CD4-positive, CD25-positive, alpha-beta regulatory T cell (primary cell): ENCODE measurements at regions not wholly inside any gene's neighbourhood (a gene's known extent, or its start where the extent isn't known, plus 50 kb on each side); places are given as distances from the start of the nearest gene placed in this dataset.

Experiments
- ATAC-seq, 2 donors: fragments of 150-1000 bp; cut with Tn5 transposase; one replicate each; pipeline ENCODE4 v1.10.0; 2021; ENCODE audit warnings: low read depth in 2 of 2, moderate number of reproducible peaks in 2 of 2, moderate library complexity in 1 of 2
- DNase-seq, 3 donors: peaks; one replicate each; pipeline versions ENCODE4 v3.0.0 to v3.0.0-alpha.2; 2012 to 2022; ENCODE audit warnings: mixed read lengths in 1 of 3
- H3K27ac ChIP-seq: one replicate; pipeline ENCODE4 v1.7.0; 2013; ENCODE audit warnings: mild to moderate bottlenecking, low read length; ENCODE audit not compliant: insufficient read depth, poor library complexity, severe bottlenecking
- H3K27me3 ChIP-seq: one replicate; pipeline ENCODE4 v1.7.0; 2013; ENCODE audit warnings: low read length; ENCODE audit not compliant: control insufficient read depth, insufficient read depth
- H3K36me3 ChIP-seq: one replicate; pipeline ENCODE4 v1.7.0; 2013; ENCODE audit warnings: mild to moderate bottlenecking, low read length, moderate library complexity; ENCODE audit not compliant: control insufficient read depth, insufficient read depth
- H3K4me1 ChIP-seq: 2 replicates; pipeline ENCODE4 v1.7.0; 2013; ENCODE audit warnings: mild to moderate bottlenecking, low read length; ENCODE audit not compliant: insufficient read depth, control insufficient read depth, poor library complexity, severe bottlenecking
- H3K4me3 ChIP-seq: one replicate; pipeline ENCODE4 v1.7.0; 2013; ENCODE audit warnings: low read depth, mild to moderate bottlenecking, low read length, moderate library complexity
- H3K9me3 ChIP-seq, 2 experiments: 1 replicate in 1 of 2; 2 replicates in 1 of 2; pipeline ENCODE4 v1.7.0; 2013; ENCODE audit warnings: low read length in 2 of 2, mild to moderate bottlenecking in 1 of 2, moderate library complexity in 1 of 2; ENCODE audit not compliant: control insufficient read depth in 2 of 2
- H3K27ac Mint-ChIP-seq, 3 donors: one replicate each; pipeline ENCODE4 v1.8.0; 2020 to 2022; ENCODE audit warnings: mild to moderate bottlenecking in 3 of 3, mixed read lengths in 3 of 3, moderate library complexity in 2 of 3
- H3K27me3 Mint-ChIP-seq: one replicate; pipeline ENCODE4 v1.8.0; 2022; ENCODE audit warnings: mild to moderate bottlenecking, mixed read lengths
- H3K36me3 Mint-ChIP-seq: one replicate; pipeline ENCODE4 v1.8.0; 2020; ENCODE audit warnings: mixed read lengths
- H3K4me1 Mint-ChIP-seq, 4 donors: one replicate each; pipeline ENCODE4 v1.8.0; 2020 to 2022; ENCODE audit warnings: mixed read lengths in 4 of 4, mild to moderate bottlenecking in 1 of 4
- H3K4me3 Mint-ChIP-seq, 4 donors: one replicate each; pipeline ENCODE4 v1.8.0; 2020 to 2022; ENCODE audit warnings: mild to moderate bottlenecking in 4 of 4, mixed read lengths in 4 of 4, moderate library complexity in 3 of 4
- H3K9me3 Mint-ChIP-seq, 7 donors: one replicate each; pipeline ENCODE4 v1.8.0; 2020 to 2022; ENCODE audit warnings: mixed read lengths in 7 of 7, mild to moderate bottlenecking in 3 of 7, moderate library complexity in 2 of 7

DNA sequence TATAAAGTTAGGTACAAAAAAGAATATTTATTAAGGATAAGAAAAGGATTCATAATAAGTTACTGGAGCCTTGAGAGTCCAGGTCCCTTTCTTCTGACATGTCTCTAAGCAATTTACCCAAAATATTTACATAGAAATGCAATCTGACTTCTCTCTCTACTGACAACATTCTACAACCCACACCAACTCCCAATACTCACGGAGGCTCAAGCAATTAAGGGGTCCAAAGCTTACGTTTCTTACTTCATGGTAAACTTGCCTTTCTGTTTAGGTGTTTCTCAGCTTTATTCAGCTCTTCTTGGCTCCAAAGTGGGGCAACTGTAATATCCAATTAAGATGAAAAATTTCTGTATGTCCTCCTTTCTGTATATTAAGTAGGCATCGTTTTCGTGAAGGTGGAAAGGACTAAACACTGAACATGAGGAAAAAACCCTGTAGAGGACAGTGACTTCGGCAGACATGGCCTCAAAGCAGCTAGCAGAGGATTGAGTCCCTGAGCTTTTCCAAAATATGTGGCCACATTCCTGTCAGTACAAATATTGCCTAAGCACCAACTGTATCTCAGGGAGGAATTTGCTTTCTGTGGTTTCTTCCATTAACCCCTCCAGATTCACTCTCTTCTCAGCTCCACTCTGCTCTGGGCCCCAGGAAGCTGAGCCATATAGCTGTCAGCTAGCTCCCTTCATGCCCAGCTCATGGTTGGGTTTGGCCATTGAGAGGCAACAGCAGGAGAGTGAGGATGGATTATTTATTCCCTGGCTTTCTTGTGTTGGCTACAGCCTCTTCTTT lies 67.9 kb upstream of the GLS start:
- Mint-ChIP-seq H3K36me3 (no peaks in the 10 kb centered on the region), H3K4me3 (no peak overlapping the region), H3K27ac (no peak overlapping the region), H3K27me3 (no peaks in the 10 kb centered on the region), H3K4me1 (peaks cover 0 to 2% (median 0%) of the 10 kb centered on the region in 4 donors), H3K9me3 (peaks cover 0 to 11% (median 1%) of the 10 kb centered on the region in 7 donors)
- DNase-seq (no peak), ATAC-seq (no peak)
- no peaks in the 10 kb centered on the region for H3K4me1 ChIP-seq
- H3K36me3 ChIP-seq: no peaks in the 10 kb centered on the region
- no peak overlapping the region for H3K27ac ChIP-seq
- H3K27me3 ChIP-seq: no peaks in the 10 kb centered on the region
- H3K4me3 ChIP-seq: no peak overlapping the region
- H3K9me3 ChIP-seq: peaks cover 0 to 1% of the 10 kb centered on the region in 2 experiments

DNA sequence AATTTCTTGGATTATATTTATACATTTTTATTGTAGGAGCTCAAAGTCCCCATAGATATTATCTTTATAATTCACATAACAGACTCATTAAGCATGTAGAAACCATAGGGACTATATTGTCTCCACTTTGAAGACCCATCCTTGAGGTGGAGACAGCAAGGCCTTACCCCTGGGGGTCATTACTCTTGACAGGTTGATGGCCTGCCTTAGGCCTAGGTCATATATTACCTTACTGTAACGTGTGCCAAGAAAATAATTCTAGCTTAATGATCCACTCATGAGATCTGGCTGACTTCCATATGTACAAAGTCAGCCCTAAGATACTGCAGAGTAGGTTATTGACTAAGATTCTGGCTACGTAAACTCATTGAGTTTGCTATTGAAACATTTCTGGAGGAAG lies 65.4 kb upstream of the GLS start:
- DNase-seq: no peak
- peaks cover 0 to 14% (median 3%) of the 10 kb centered on the region in 7 donors for H3K9me3 Mint-ChIP-seq
- H3K9me3 ChIP-seq: peaks cover 0 to 1% of the 10 kb centered on the region in 2 experiments
- no peaks in the 10 kb centered on the region for H3K4me1 ChIP-seq
- no peak overlapping the region for H3K4me3 Mint-ChIP-seq
- H3K27ac ChIP-seq: no peak overlapping the region
- peaks cover 5% of the 10 kb centered on the region for H3K27me3 Mint-ChIP-seq
- no peak overlapping the region for H3K27ac Mint-ChIP-seq
- ATAC-seq: no peak
- no peak overlapping the region for H3K4me3 ChIP-seq
- no peaks in the 10 kb centered on the region for H3K27me3 ChIP-seq
- H3K4me1 Mint-ChIP-seq: no peaks in the 10 kb centered on the region
- no peaks in the 10 kb centered on the region for H3K36me3 Mint-ChIP-seq
- no peaks in the 10 kb centered on the region for H3K36me3 ChIP-seq

DNA sequence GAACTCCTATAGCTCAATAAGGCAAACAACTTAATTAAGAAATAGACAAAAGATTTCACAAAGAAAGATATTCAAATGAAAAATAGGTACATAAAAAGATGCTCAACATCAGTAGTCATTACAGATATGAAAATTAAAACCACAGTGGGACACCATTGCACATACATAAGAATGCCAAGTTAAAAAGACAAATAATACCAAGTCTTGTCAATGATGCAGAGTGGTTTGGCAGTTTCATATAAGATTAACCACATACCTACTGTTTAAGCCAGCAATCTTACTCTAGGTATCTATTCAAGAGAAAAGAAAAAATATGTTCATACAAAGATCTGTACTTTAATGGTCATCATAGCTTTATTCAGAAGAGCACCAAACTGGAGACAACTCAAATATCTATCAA lies 63.5 kb upstream of the GLS start:
- no peaks in the 10 kb centered on the region for H3K27me3 ChIP-seq
- no peak overlapping the region for H3K4me3 ChIP-seq
- Mint-ChIP-seq H3K27me3 (peaks cover 5% of the 10 kb centered on the region), H3K4me3 (no peak overlapping the region), H3K9me3 (peaks cover 0 to 14% (median 2%) of the 10 kb centered on the region in 7 donors), H3K4me1 (no peaks in the 10 kb centered on the region), H3K27ac (no peak overlapping the region), H3K36me3 (no peaks in the 10 kb centered on the region)
- no peaks in the 10 kb centered on the region for H3K36me3 ChIP-seq
- no peak overlapping the region for H3K27ac ChIP-seq
- DNase-seq: no peak
- ATAC-seq: no peak
- H3K4me1 ChIP-seq: no peaks in the 10 kb centered on the region
- peaks cover 0 to 1% of the 10 kb centered on the region in 2 experiments for H3K9me3 ChIP-seq

DNA sequence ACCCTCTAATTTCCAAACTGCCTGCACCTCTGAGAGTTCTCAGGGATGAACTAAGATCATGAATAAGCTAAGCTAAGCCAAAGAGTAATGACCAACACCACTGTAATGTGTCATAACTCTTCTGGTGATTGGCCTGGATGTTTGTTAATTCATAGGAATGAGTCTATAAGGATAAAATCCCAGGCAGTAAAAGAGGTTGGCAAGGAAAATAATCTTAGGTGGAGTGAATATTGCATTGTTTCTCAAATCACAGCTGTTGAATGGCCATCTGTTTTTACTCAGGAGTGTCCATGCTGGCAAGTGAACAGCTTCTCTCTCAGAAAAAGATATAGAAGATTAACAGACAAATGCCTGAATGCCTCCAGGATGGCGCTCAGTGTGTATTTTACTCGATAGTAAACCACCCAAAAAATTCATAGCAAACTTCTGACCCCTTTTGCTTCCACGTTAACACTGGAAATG lies 60.8 kb upstream of the GLS start:
- H3K27ac Mint-ChIP-seq: peak overlapping the region in 1 of 3 donors; percentile 27
- DNase-seq: no peak
- Histone ChIP-seq H3K27me3 (no peaks in the 10 kb centered on the region), H3K4me1 (no peaks in the 10 kb centered on the region), H3K4me3 (no peak overlapping the region), H3K27ac (no peak overlapping the region), H3K9me3 (peaks cover 0 to 1% of the 10 kb centered on the region in 2 experiments), H3K36me3 (no peaks in the 10 kb centered on the region)
- H3K36me3 Mint-ChIP-seq: no peaks in the 10 kb centered on the region
- H3K4me3 Mint-ChIP-seq: no peak overlapping the region
- ATAC-seq: no peak
- peaks cover 12% of the 10 kb centered on the region for H3K27me3 Mint-ChIP-seq
- H3K4me1 Mint-ChIP-seq: no peaks in the 10 kb centered on the region
- H3K9me3 Mint-ChIP-seq: peaks cover 0 to 14% (median 2%) of the 10 kb centered on the region in 7 donors

DNA sequence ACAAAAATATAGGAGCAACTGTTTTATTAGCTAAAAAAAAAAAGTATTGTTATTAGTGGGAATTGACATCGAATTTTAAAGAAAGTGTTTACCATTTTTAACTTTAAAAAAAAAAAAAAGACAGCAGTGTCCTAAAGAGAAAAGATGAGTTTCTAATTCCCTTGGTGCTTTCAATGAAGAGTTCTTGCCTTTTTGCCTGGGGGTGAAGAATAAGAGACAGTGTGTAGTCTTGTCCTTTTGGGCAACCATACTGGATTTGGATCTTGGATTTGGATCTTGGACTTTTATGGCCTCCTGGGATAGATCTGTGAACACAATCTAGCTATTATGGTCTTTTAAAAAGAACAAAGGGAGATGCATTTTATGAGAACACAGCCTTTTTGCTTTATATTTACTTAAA lies 60.2 kb upstream of the GLS start:
- no peak overlapping the region for H3K27ac ChIP-seq
- no peaks in the 10 kb centered on the region for H3K36me3 ChIP-seq
- H3K27me3 Mint-ChIP-seq: peaks cover 12% of the 10 kb centered on the region
- H3K9me3 ChIP-seq: peaks cover 0 to 1% of the 10 kb centered on the region in 2 experiments
- ATAC-seq (no peak), DNase-seq (no peak)
- H3K36me3 Mint-ChIP-seq: no peaks in the 10 kb centered on the region
- H3K4me1 ChIP-seq: no peaks in the 10 kb centered on the region
- no peaks in the 10 kb centered on the region for H3K27me3 ChIP-seq
- no peak overlapping the region for H3K4me3 ChIP-seq
- no peaks in the 10 kb centered on the region for H3K4me1 Mint-ChIP-seq
- peaks cover 0 to 14% (median 2%) of the 10 kb centered on the region in 7 donors for H3K9me3 Mint-ChIP-seq
- H3K27ac Mint-ChIP-seq: peak overlapping the region in 1 of 3 donors; percentile 52
- H3K4me3 Mint-ChIP-seq: no peak overlapping the region

DNA sequence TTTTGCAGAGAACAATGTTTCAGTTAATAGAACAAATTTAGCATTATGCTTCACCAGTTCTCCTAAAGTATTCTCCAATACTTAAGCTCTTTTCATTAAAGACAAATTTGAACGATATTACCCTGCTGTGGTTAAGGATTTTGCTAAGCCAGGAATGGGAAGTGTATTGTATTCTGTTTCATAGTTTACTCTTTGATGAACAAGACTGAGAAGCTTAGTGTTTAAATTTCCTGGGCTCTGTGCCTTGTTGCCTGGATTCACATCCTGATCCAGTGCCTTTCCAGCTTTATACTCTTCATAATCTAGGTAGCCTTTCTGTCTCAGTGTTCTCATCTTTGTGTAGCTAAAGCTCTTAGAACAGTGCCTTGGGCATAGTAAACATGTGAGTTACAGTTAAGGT lies 58.6 kb upstream of the GLS start:
- H3K9me3 ChIP-seq: peaks cover 0 to 1% of the 10 kb centered on the region in 2 experiments
- no peaks in the 10 kb centered on the region for H3K36me3 ChIP-seq
- H3K27me3 ChIP-seq: no peaks in the 10 kb centered on the region
- Mint-ChIP-seq H3K27me3 (peaks cover 15% of the 10 kb centered on the region), H3K4me1 (no peaks in the 10 kb centered on the region), H3K27ac (no peak overlapping the region), H3K4me3 (no peak overlapping the region), H3K36me3 (peaks cover 2% of the 10 kb centered on the region), H3K9me3 (peaks cover 0 to 7% (median 0%) of the 10 kb centered on the region in 7 donors)
- DNase-seq (no peak), ATAC-seq (no peak)
- no peak overlapping the region for H3K4me3 ChIP-seq
- no peaks in the 10 kb centered on the region for H3K4me1 ChIP-seq
- H3K27ac ChIP-seq: no peak overlapping the region

DNA sequence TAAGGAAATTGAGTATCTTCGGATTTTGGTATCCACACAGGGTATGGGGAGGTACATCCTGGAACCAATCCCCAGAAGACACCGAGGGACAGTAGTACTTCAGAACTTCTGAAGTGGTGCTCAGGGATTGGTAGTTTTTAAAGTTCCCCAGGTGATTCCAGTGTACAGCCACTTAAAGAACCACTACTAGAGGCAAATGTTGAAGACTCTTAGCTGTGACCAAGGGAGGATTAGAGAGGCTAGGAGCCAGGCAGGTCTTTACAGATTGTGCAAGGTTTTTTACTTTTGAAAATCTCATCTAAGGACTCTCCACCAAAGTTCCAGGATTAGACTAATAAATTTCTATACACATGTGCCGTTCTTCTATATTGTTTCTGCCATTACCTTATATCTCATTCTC lies 52.9 kb upstream of the GLS start:
- no peaks in the 10 kb centered on the region for H3K9me3 Mint-ChIP-seq
- H3K36me3 Mint-ChIP-seq: peaks cover 7% of the 10 kb centered on the region
- no peaks in the 10 kb centered on the region for H3K36me3 ChIP-seq
- H3K4me1 ChIP-seq: no peaks in the 10 kb centered on the region
- no peaks in the 10 kb centered on the region for H3K27me3 ChIP-seq
- H3K4me3 ChIP-seq: no peak overlapping the region
- H3K27ac ChIP-seq: no peak overlapping the region
- H3K27ac Mint-ChIP-seq: peak overlapping the region in 1 of 3 donors; percentile 14
- H3K4me1 Mint-ChIP-seq: no peaks in the 10 kb centered on the region
- no peak overlapping the region for H3K4me3 Mint-ChIP-seq
- ATAC-seq: no peak
- no peak for DNase-seq
- no peaks in the 10 kb centered on the region for H3K9me3 ChIP-seq
- H3K27me3 Mint-ChIP-seq: peaks cover 13% of the 10 kb centered on the region

DNA sequence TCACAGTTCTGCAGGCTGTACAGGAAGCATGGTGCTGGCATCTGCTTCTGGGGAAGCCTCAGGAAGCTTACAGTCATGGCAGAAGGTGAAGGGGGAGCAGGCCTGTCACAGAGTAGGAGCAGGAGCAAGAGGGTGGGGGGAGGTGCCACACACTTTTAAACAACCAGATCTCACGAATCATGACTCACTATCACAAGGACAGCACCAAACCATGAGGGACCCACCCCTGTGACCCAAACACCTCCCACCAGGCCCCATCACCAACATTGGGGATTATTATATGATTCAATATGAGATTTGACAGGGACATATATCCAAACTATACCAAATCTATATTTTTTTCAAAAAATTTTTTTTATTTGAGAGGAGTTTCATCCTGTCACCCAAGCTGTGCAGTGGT lies 51.0 kb upstream of the GLS start:
- DNase-seq: no peak
- no peaks in the 10 kb centered on the region for H3K4me1 Mint-ChIP-seq
- no peaks in the 10 kb centered on the region for H3K9me3 Mint-ChIP-seq

More for the DNA sequence above, 51.0 kb upstream of the GLS start:
- no peak overlapping the region for H3K4me3 ChIP-seq
- Mint-ChIP-seq H3K27me3 (peaks cover 21% of the 10 kb centered on the region), H3K36me3 (peaks cover 7% of the 10 kb centered on the region), H3K4me3 (no peak overlapping the region), H3K27ac (peak overlapping the region in 1 of 3 donors; percentile 6)
- H3K4me1 ChIP-seq: no peaks in the 10 kb centered on the region
- H3K27me3 ChIP-seq: no peaks in the 10 kb centered on the region
- no peaks in the 10 kb centered on the region for H3K9me3 ChIP-seq
- no peaks in the 10 kb centered on the region for H3K36me3 ChIP-seq
- no peak for ATAC-seq
- H3K27ac ChIP-seq: no peak overlapping the region
